ENCODE measurements at regions not wholly inside any gene's neighbourhood (a gene's known extent, or its start where the extent isn't known, plus 50 kb on each side); places are given as distances from the start of the nearest gene placed in this dataset.

DNA sequence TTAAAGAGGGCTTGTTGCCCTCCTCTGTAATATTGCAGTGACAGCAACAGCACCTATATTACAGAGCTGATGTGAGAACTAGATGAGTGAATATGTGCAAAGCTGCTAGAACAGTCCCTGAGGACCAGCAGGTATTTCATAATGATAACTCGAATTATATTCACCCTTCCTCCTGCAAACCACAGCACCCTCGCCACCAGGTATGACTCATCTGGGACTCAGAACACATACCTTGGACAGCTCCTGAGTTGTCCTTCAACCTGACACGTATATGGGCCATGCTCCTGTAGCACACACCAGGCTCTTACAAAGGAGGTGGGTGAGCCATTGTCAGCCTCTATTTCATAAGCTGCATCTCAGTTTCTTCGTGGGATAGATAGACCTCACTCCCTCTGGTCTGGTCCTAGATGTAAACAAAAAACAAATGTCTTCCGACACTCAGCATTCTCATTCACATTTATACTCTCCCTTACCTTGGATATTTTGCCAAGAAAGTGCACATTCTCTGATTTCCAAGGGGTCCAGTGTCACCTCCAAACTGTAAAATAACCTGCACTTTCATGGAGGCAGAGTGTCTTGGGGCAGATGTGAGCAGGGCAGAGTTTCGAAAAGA, 124.5 kb downstream of the TLE3 start:
- Histone ChIP-seq H3K4me3 (no peak overlapping the region), H3K27ac (replicated peaks in 1 of 4) (no peak overlapping the region), H3K36me3 (no peaks in the 10 kb centered on the region), H3K4me1 (no peaks in the 10 kb centered on the region), H3K9me3 (no peaks in the 10 kb centered on the region), H3K27me3 (peaks cover 0 to 36% (median 0%) of the 10 kb centered on the region in 4 donors)
- DNase-seq (ENCODE audit: extremely low spot score) = no peak
- TF ChIP-seq POLR2AphosphoS5 (IDR thresholded peaks at IDR 0.05) = no peak
- TF ChIP-seq, protein P1, sequence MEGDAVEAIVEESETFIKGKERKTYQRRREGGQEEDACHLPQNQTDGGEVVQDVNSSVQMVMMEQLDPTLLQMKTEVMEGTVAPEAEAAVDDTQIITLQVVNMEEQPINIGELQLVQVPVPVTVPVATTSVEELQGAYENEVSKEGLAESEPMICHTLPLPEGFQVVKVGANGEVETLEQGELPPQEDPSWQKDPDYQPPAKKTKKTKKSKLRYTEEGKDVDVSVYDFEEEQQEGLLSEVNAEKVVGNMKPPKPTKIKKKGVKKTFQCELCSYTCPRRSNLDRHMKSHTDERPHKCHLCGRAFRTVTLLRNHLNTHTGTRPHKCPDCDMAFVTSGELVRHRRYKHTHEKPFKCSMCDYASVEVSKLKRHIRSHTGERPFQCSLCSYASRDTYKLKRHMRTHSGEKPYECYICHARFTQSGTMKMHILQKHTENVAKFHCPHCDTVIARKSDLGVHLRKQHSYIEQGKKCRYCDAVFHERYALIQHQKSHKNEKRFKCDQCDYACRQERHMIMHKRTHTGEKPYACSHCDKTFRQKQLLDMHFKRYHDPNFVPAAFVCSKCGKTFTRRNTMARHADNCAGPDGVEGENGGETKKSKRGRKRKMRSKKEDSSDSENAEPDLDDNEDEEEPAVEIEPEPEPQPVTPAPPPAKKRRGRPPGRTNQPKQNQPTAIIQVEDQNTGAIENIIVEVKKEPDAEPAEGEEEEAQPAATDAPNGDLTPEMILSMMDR (IDR thresholded peaks at IDR 0.05) = no peak
- TF ChIP-seq EP300 (IDR thresholded peaks at IDR 0.05) = no peak
- TF ChIP-seq POLR2A (IDR thresholded peaks at IDR 0.05; ENCODE audit: low read depth) = no peak
- intact Hi-C loops (cut with DNase I) = no loop called here
- WGBS = 45% methylated on average over 6 of the region's 6 CpGs

DNA sequence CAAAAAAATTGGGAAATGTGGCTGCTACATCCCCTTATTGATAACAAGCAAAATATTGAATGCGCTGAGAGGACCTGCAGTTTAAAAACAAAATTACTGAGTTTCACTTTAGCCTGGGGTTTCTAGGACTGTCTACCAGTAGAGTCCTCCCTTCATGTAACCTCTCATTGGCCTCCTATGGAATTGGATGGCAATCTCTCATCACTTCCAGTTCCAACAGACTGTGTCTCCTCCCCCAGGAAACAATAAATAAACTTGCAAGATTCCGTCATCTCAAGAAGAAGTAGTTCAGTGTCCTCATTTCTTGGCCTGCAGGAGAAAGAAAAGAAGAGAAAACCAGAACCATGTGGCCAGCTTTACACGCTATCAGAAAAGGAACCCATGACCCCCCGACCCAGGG, 123.8 kb downstream of the TLE3 start:
- Histone ChIP-seq H3K4me3 (no peak overlapping the region), H3K9me3 (no peaks in the 10 kb centered on the region), H3K4me1 (no peaks in the 10 kb centered on the region), H3K36me3 (no peaks in the 10 kb centered on the region), H3K27ac (replicated peaks in 1 of 4) (no peak overlapping the region), H3K27me3 (peaks cover 0 to 40% (median 0%) of the 10 kb centered on the region in 4 donors)
- WGBS = 34% methylated on average over 4 of the region's 4 CpGs
- TF ChIP-seq EP300 (IDR thresholded peaks at IDR 0.05) = no peak
- TF ChIP-seq POLR2AphosphoS5 (IDR thresholded peaks at IDR 0.05) = no peak
- TF ChIP-seq, protein P1 (IDR thresholded peaks at IDR 0.05) = no peak
- no peak for TF ChIP-seq POLR2A (IDR thresholded peaks at IDR 0.05; ENCODE audit: low read depth)
- intact Hi-C loops (cut with DNase I) = no loop called here
- DNase-seq (ENCODE audit: extremely low spot score) = no peak

DNA sequence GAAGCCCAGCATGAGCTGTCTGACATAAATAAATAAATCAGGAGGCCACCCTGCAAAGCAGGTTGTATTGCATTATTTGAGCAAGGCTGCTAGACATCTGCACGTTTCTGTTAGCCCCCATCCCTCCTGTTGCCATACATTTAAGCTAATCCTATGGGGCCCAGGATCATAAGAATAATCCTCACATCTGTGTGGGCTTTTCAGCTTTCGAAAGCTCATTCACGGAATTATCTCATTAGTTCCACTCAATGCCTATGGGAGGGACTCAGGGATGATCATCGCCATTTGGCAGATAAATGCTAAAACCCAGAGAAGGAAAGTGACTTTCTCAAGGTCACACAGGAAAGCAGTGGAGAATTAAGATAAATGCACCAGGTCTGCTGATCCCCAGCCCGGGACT, 123.4 kb downstream of the TLE3 start:
- intact Hi-C loops (cut with DNase I) = no loop called here

DNA sequence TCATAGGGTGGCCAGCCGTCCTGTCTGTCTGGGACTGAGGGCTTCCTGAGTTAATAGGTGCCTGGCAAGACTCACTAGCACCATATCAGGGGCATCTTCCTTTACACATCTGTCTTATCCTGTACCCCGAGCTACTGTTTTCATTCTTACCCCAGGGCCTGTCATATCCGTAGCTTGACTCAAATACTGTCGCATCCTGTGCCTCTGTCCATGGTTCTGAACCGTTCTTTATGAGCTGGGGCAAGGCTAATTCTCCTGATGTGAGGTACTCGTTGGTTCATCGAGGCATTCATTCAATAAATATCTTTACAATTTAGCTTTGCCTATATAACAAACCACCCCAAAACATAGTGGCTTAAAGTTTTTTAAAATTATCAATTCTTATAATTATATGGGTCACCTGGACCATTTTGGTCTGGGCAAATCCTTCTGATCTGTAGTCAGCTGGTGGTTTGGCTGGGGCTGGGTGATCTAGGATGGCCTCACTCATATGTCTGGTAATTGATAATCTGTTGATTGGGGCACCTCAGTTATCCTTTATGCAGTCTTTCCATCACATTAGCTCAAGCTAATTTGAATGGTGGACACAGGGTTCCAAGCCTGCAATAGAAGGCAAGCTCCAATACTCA, 121.2 kb downstream of the TLE3 start:
- intact Hi-C loops (cut with DNase I) = no loop called here
- H3K36me3 ChIP-seq = no peaks in the 10 kb centered on the region
- no peaks in the 10 kb centered on the region for H3K4me1 ChIP-seq
- no peak for DNase-seq (ENCODE audit: extremely low spot score)
- TF ChIP-seq POLR2A (IDR thresholded peaks at IDR 0.05; ENCODE audit: low read depth) (no peak), EP300 (IDR thresholded peaks at IDR 0.05) (no peak), POLR2AphosphoS5 (IDR thresholded peaks at IDR 0.05) (no peak)
- TF ChIP-seq, protein P1 (IDR thresholded peaks at IDR 0.05) = no peak
- H3K27me3 ChIP-seq = peaks cover 0 to 55% (median 0%) of the 10 kb centered on the region in 4 donors
- H3K4me3 ChIP-seq = no peak overlapping the region
- WGBS = 17% methylated on average over 7 of the region's 7 CpGs
- no peaks in the 10 kb centered on the region for H3K9me3 ChIP-seq
- H3K27ac ChIP-seq (replicated peaks in 1 of 4) = no peak overlapping the region

More for the DNA sequence above, 123.4 kb downstream of the TLE3 start:
- peaks cover 0 to 45% (median 0%) of the 10 kb centered on the region in 4 donors for H3K27me3 ChIP-seq
- no peak overlapping the region for H3K27ac ChIP-seq (replicated peaks in 1 of 4)
- TF ChIP-seq, protein P1 (IDR thresholded peaks at IDR 0.05) = no peak
- TF ChIP-seq POLR2AphosphoS5 (IDR thresholded peaks at IDR 0.05) = no peak
- TF ChIP-seq POLR2A (IDR thresholded peaks at IDR 0.05; ENCODE audit: low read depth) = no peak
- TF ChIP-seq EP300 (IDR thresholded peaks at IDR 0.05) = no peak
- no peaks in the 10 kb centered on the region for H3K4me1 ChIP-seq
- no peak overlapping the region for H3K4me3 ChIP-seq
- H3K36me3 ChIP-seq = no peaks in the 10 kb centered on the region
- no peaks in the 10 kb centered on the region for H3K9me3 ChIP-seq
- 72% methylated on average over 5 of the region's 5 CpGs for WGBS
- DNase-seq (ENCODE audit: extremely low spot score) = no peak

Data from esophagus muscularis mucosa (tissue), 4 donors.